ENCODE measurements at regions not wholly inside any gene's neighbourhood (a gene's known extent, or its start where the extent isn't known, plus 50 kb on each side); places are given as distances from the start of the nearest gene placed in this dataset.

DNA sequence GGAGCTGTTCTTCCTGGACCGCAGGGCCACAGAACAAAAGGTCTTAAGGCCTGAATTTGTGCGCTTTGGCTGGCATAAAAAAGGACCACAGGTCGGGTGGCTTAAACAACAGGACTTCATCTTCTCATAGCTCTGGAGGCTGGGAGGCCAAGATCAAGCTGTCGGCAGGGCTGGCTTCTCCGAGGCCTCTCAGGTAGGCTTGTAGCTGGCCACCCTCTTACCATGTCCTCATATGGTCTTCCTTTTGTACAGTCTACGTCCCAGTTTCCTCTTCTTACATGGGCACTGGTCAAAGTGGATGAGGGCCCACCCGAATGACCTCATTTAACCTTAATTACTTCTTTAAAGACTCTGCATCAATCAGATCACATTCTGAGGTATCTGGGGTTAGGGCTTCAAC lies 257.6 kb downstream of the CBLN1 start:
- Histone ChIP-seq H3K27me3 (no peaks in the 10 kb centered on the region), H3K27ac (no peak overlapping the region), H3K36me3 (no peaks in the 10 kb centered on the region), H3K9me3 (ENCODE audit: low read depth) (no peaks in the 10 kb centered on the region), H3K4me1 (ENCODE audit: low read depth) (peaks cover 3% of the 10 kb centered on the region), H3K4me3 (no peak overlapping the region)
- no peak for DNase-seq (ENCODE audit: low read depth in 1 of 2, low spot score in 1 of 2)
- TF ChIP-seq, protein P1, sequence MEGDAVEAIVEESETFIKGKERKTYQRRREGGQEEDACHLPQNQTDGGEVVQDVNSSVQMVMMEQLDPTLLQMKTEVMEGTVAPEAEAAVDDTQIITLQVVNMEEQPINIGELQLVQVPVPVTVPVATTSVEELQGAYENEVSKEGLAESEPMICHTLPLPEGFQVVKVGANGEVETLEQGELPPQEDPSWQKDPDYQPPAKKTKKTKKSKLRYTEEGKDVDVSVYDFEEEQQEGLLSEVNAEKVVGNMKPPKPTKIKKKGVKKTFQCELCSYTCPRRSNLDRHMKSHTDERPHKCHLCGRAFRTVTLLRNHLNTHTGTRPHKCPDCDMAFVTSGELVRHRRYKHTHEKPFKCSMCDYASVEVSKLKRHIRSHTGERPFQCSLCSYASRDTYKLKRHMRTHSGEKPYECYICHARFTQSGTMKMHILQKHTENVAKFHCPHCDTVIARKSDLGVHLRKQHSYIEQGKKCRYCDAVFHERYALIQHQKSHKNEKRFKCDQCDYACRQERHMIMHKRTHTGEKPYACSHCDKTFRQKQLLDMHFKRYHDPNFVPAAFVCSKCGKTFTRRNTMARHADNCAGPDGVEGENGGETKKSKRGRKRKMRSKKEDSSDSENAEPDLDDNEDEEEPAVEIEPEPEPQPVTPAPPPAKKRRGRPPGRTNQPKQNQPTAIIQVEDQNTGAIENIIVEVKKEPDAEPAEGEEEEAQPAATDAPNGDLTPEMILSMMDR (IDR thresholded peaks at IDR 0.05; ENCODE audit: low read depth, low read length): no peak

DNA sequence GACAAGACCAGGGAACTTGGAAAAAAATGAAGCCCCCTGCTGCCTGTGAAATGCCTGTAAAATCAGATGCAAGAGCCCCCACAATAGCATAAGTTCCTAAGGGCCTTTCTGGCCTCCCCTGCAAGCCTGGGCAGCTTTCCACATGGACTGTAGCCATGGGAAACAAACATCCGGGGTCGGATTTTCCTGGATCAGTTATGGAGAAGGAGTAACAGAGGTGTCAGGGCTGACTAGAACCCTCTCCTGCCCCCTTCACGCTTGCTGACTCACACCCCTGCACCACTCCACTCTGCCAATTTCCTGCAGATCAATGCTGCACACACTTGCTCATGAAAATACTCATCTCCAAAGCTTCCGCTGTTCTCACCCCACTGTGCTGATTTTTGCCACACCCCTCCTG lies 258.6 kb downstream of the CBLN1 start:
- Histone ChIP-seq H3K4me3 (no peak overlapping the region), H3K27me3 (no peaks in the 10 kb centered on the region), H3K9me3 (ENCODE audit: low read depth) (no peaks in the 10 kb centered on the region), H3K27ac (no peak overlapping the region), H3K4me1 (ENCODE audit: low read depth) (peaks cover 8% of the 10 kb centered on the region), H3K36me3 (no peaks in the 10 kb centered on the region)
- no peak for DNase-seq (ENCODE audit: low read depth in 1 of 2, low spot score in 1 of 2)
- TF ChIP-seq, protein P1 (IDR thresholded peaks at IDR 0.05; ENCODE audit: low read depth, low read length): no peak

DNA sequence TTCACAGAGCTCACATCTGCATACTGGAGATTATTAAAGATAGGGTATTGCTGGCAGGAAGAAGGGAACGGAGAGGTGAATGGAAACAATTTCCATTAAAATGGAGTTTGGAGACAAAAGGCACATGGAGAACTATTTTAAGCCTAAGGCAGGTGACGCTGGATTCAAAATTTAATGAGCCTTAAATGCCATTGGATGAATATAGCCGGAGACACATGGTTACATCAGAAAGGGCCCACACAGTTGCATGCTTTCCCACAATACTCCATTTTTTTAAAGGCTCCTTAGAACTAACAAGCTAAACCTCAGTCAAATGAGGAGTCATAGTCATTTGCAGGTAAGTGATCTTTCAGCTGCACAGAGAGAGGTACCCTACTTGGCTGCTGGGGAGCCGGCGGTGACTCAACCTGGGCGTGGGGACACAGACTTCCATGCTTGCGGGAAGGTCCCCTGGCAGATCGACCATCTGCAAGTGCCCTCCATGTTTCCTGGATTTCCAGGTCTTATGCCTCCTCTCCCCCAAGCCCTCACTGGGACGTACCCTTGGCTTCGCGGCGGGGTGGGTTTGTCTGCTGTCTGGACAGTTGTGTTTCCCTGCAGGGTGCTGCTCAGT lies 259.2 kb downstream of the CBLN1 start:
- TF ChIP-seq, protein P1 (IDR thresholded peaks at IDR 0.05; ENCODE audit: low read depth, low read length): no peak
- H3K27me3 ChIP-seq: no peaks in the 10 kb centered on the region
- no peak for DNase-seq (ENCODE audit: low read depth in 1 of 2, low spot score in 1 of 2)
- H3K36me3 ChIP-seq: no peaks in the 10 kb centered on the region
- H3K27ac ChIP-seq: no peak overlapping the region
- H3K4me1 ChIP-seq (ENCODE audit: low read depth): peaks cover 8% of the 10 kb centered on the region
- H3K4me3 ChIP-seq: no peak overlapping the region
- no peaks in the 10 kb centered on the region for H3K9me3 ChIP-seq (ENCODE audit: low read depth)

DNA sequence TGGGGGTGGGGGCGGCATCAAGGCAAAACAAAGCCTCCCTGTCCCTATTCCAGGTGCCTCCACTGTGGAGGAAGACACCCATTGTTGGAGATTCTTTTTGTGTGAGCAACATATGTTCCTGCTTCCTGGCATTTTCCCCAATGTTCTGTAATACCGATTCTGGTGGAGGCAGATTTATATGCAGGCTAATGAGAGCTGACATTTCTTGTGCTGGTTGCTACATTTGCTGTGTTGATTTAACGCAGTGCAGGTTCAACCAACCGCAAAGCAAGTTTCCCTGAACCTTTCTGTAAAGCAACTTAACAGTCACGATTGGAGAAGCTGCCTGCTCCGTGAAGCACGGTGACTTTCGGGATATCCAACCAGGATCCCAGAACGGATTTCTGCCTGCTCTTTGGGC lies 260.5 kb downstream of the CBLN1 start:
- peaks cover 8% of the 10 kb centered on the region for H3K4me1 ChIP-seq (ENCODE audit: low read depth)
- no peak overlapping the region for H3K27ac ChIP-seq
- no peaks in the 10 kb centered on the region for H3K27me3 ChIP-seq
- DNase-seq (ENCODE audit: low read depth in 1 of 2, low spot score in 1 of 2): no peak
- H3K9me3 ChIP-seq (ENCODE audit: low read depth): no peaks in the 10 kb centered on the region
- no peaks in the 10 kb centered on the region for H3K36me3 ChIP-seq
- TF ChIP-seq, protein P1 (IDR thresholded peaks at IDR 0.05; ENCODE audit: low read depth, low read length): no peak
- H3K4me3 ChIP-seq: no peak overlapping the region

DNA sequence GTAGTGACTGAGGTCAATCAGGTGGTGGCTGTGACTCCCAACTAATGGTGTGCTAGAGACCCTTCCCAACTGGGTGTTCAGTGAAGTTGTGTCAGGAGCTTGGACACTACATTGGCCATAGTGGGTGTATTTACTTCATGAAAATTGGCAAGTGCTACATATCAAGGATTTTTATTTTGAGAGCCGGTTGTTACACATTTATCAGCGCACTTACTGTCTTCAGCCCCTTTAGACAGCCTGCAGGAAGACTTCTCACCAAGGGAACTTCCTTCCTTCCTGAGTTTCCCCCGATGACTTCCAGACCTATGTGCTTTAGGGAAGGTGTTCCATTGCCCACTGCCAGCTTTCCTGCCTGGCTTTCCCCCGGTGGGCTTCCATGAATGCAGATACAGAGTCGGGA lies 261.2 kb downstream of the CBLN1 start:
- peaks cover 8% of the 10 kb centered on the region for H3K4me1 ChIP-seq (ENCODE audit: low read depth)
- DNase-seq (ENCODE audit: low read depth in 1 of 2, low spot score in 1 of 2): no peak
- no peaks in the 10 kb centered on the region for H3K27me3 ChIP-seq
- no peak overlapping the region for H3K27ac ChIP-seq
- no peaks in the 10 kb centered on the region for H3K36me3 ChIP-seq
- no peaks in the 10 kb centered on the region for H3K9me3 ChIP-seq (ENCODE audit: low read depth)
- H3K4me3 ChIP-seq: no peak overlapping the region
- TF ChIP-seq, protein P1 (IDR thresholded peaks at IDR 0.05; ENCODE audit: low read depth, low read length): no peak
